Coronary artery (tissue), 2 donors: ENCODE measurements at regions not wholly inside any gene's neighbourhood (a gene's known extent, or its start where the extent isn't known, plus 50 kb on each side); places are given as distances from the start of the nearest gene placed in this dataset.

Experiments used
- DNase-seq: peaks from one replicate; pipeline ENCODE4 v3.0.0-alpha.2; 2017; ENCODE audit warnings: low spot score
- H3K27ac ChIP-seq, 2 donors: fragments of 200-600 bp; sonication (generic); one replicate each; pipeline ENCODE4 v1.5.1; 2016 to 2019
- H3K4me3 ChIP-seq: fragments of 200-600 bp; sonication (generic); 2 replicates; pipeline ENCODE4 v1.5.1; 2016; ENCODE audit warnings: mild to moderate bottlenecking, moderate library complexity
- CTCF ChIP-seq: fragments of 200-600 bp; sonication (generic); IDR thresholded peaks from one replicate; pipeline ENCODE4 v1.5.1; 2019; ENCODE audit warnings: antibody characterized with exemption

- H3K27ac ChIP-seq, result no peak overlapping the region
- DNase-seq, result peak; percentile 29
- no peak for TF ChIP-seq CTCF
- no peak overlapping the region for H3K4me3 ChIP-seq
Measured at GRCh38 chr16:48905632-48906505, 295.9 kb upstream of the N4BP1 start.

DNA sequence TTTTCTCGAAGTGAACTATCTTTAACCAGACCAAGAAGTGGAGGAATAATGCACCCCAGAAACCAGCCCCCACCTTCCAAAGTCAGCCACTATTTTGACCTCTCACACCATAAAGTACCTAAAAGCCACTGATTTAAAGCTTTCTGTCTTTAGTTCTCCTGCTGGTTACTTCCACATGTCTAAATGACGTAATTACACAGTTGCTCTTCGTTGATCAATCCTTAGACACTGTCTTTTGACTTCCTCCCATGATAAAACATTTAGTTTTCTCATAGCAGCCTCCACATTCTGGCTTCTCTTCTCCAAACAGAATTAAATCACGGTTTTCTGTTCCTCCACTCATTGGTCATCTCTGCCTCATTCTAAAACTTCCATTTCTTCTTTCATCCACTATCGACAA, 294.4 kb upstream of the N4BP1 start:
- no peak for DNase-seq
- no peak for TF ChIP-seq CTCF
- no peak overlapping the region for H3K27ac ChIP-seq
- no peak overlapping the region for H3K4me3 ChIP-seq

GRCh38 chr16:48903039-48903438, 293.1 kb upstream of the N4BP1 start:
- peak; percentile 45 for DNase-seq
- no peak for TF ChIP-seq CTCF
- Histone ChIP-seq H3K27ac (no peak overlapping the region), H3K4me3 (no peak overlapping the region)

DNA sequence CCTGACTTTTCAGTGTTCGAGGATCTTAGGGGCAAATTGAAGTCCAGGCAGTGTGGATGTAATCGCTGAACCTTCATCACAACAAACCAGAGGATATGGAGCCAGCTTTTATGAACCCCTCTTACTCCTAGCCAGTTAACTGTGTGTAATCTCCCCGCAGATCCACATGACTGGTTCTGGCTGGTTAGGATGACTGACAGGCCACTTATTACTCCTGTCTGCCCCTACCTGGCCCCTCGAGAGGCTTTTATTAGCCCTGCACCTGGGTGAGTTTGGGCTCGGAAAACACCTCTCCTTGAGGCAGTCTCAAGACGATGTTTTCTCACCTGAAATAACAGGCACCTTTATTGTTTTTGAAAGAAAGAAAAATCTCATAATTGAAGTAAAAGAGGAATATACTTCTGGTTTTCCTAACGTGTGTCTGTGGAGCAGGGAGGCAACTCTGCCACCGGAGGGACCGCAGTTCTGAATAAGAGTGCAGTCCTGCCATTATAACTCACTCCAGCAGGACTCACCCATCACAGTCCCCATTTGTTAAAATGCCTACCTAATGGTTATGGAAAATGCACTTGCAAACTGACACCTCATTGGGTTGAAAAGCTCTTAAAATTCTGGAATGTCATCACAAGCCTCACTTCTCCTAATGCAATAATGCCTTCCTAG, 291.9 kb upstream of the N4BP1 start:
- H3K4me3 ChIP-seq, result no peak overlapping the region
- TF ChIP-seq CTCF, result no peak
- peak; percentile 33 for DNase-seq
- no peak overlapping the region for H3K27ac ChIP-seq

GRCh38 chr16:48899500-48899899, 289.5 kb upstream of the N4BP1 start:
- Histone ChIP-seq H3K4me3 (no peak overlapping the region), H3K27ac (no peak overlapping the region)
- TF ChIP-seq CTCF, result no peak
- peak; percentile 45 for DNase-seq

DNA sequence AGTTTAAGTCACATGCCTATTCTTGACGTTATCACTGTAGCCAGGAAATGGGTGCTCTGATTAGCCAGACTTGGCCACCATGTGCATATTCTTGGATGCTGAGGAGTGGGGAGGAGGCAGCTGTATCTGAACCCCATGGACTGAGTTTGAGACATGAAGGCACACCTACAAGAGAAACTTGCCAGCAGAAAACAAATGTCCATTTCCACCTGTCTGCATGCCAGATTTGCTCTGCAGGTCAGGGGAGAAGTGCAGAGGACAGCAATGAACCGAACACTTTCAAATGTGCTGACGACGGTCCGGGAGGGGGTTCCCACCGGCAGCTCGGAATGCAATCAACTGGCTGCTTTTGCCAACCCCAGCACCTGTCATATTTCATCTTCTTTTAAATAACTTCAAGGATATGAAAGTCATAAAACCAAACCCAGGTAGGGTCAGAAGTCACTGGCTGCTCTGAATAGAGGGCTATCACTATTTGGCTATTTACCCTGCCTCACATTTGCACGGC, 287.8 kb upstream of the N4BP1 start:
- DNase-seq, result peak; percentile 31
- Histone ChIP-seq H3K4me3 (no peak overlapping the region), H3K27ac (no peak overlapping the region)
- TF ChIP-seq CTCF, result no peak

DNA sequence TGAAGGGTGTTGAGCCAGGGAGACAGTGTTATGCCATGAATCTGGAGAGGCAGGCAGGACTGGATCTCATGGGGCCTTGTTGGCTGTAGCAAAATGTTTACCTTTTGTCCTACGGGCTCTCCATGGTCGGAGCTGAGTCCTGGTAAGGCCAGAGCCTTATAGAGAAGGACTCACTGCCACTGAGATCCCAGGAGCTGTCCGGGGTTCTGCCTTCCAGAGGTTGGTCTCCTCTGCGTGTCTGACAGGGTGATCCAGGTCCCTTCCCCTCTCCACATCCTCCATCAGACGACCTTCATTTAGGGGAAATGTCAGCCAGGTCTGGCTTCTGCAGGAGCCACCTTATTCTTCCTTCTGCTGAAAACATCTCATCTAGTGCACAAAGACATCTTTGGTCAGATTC, 285.2 kb upstream of the N4BP1 start:
- Histone ChIP-seq H3K4me3 (no peak overlapping the region), H3K27ac (no peak overlapping the region)
- DNase-seq, result peak; percentile 28
- TF ChIP-seq CTCF, result no peak
